C4-2B (cell line): ENCODE measurements at regions not wholly inside any gene's neighbourhood (a gene's known extent, or its start where the extent isn't known, plus 50 kb on each side); places are given as distances from the start of the nearest gene placed in this dataset.
"Not testable (repeated sequence)": the region's sequence is repeated elsewhere in the genome, so short reads cannot be mapped to it uniquely, and the experiment has no call there.

Experiments
- ZFX ChIP-seq: fragments of 450-650 bp; IDR thresholded peaks from 2 replicates; pipeline ENCODE4 v1.6.1; 2017
- TF ChIP-seq, protein P1 (sequence below): fragments of 450-650 bp; conservative IDR thresholded peaks from 2 replicates; pipeline ENCODE4 v1.5.1; 2017; ENCODE audit warnings: mild to moderate bottlenecking

DNA sequence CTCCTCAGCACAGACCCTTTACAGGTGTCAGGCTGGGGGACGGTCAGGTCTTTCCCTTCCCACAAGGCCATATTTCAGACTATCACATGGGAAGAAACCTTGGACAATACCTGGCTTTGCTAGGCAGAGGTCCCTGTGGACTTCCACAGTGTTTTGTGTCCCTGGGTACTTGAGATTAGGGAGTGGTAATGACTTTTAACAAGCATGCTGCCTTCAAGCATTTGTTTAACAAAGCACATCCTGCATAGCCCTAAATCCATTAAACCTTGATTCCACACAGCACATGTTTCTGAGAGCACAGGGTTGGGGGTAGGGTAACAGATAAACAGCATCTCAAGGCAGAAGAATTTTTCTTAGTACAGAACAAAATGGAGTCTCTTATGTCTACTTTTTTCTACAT lies 451.2 kb downstream of the PLOD2 start:
- TF ChIP-seq, protein P1, sequence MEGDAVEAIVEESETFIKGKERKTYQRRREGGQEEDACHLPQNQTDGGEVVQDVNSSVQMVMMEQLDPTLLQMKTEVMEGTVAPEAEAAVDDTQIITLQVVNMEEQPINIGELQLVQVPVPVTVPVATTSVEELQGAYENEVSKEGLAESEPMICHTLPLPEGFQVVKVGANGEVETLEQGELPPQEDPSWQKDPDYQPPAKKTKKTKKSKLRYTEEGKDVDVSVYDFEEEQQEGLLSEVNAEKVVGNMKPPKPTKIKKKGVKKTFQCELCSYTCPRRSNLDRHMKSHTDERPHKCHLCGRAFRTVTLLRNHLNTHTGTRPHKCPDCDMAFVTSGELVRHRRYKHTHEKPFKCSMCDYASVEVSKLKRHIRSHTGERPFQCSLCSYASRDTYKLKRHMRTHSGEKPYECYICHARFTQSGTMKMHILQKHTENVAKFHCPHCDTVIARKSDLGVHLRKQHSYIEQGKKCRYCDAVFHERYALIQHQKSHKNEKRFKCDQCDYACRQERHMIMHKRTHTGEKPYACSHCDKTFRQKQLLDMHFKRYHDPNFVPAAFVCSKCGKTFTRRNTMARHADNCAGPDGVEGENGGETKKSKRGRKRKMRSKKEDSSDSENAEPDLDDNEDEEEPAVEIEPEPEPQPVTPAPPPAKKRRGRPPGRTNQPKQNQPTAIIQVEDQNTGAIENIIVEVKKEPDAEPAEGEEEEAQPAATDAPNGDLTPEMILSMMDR: not testable (repeated sequence)
- not testable (repeated sequence) for TF ChIP-seq ZFX
